ENCODE measurements at regions not wholly inside any gene's neighbourhood (a gene's known extent, or its start where the extent isn't known, plus 50 kb on each side); places are given as distances from the start of the nearest gene placed in this dataset.

GRCh38 chr3:125652349-125652748, 57.1 kb upstream of the OSBPL11 start:
- Histone ChIP-seq H2AFZ (ENCODE audit: low read length) (no peak overlapping the region), H4K91ac (ENCODE audit: low read depth, low read length, poor library complexity) (no peak overlapping the region), H2AK5ac (ENCODE audit: low read depth, low read length) (no peak overlapping the region), H3K79me1 (ENCODE audit: low read depth, low read length) (no peaks in the 10 kb centered on the region), H2BK5ac (ENCODE audit: low read length) (no peak overlapping the region), H3K27me3 (ENCODE audit: control insufficient read depth in 3 of 3, insufficient read depth in 3 of 3, low read depth in 1 of 3, low read length in 3 of 3) (peaks cover 0 to 5% (median 0%) of the 10 kb centered on the region in 3 experiments), H3K4me1 (ENCODE audit: control insufficient read depth in 2 of 2, insufficient read depth in 1 of 2, low read depth in 1 of 2, low read length in 2 of 2) (peaks cover 0 to 5% of the 10 kb centered on the region in 2 donors), H3K4me2 (ENCODE audit: insufficient read depth, low read length, poor library complexity, severe bottlenecking) (no peak overlapping the region), H3K23ac (ENCODE audit: low read depth, low read length, poor library complexity) (no peak overlapping the region), H3K14ac (ENCODE audit: low read length) (no peak overlapping the region), H3K4me3 (ENCODE audit: low read length in 2 of 2) (no peak overlapping the region), H2BK120ac (ENCODE audit: low read depth, low read length) (no peak overlapping the region), H3K9ac (ENCODE audit: low read depth, low read length, poor library complexity) (no peak overlapping the region), H4K8ac (ENCODE audit: low read depth, low read length) (peak overlapping the region; percentile 43), H3K9me3 (replicated peaks in 1 of 2; ENCODE audit: control insufficient read depth in 2 of 2, insufficient read depth in 1 of 2, low read depth in 1 of 2, low read length in 2 of 2) (no peaks in the 10 kb centered on the region), H3K27ac (replicated peaks; ENCODE audit: low read length) (no peak overlapping the region), H3K36me3 (replicated peaks in 1 of 2; ENCODE audit: control insufficient read depth in 2 of 2, insufficient read depth in 2 of 2, low read length in 2 of 2) (no peaks in the 10 kb centered on the region), H2BK15ac (ENCODE audit: low read length) (no peak overlapping the region), H2BK12ac (ENCODE audit: low read length) (no peak overlapping the region), H3K18ac (ENCODE audit: low read length) (no peak overlapping the region), H3K4ac (ENCODE audit: low read length) (no peak overlapping the region)
- DNase-seq (ENCODE audit: low spot score) = no peak
- WGBS, 2 donors (ENCODE audit: extremely low coverage in 2 of 2, insufficient read length in 2 of 2, insufficient replicate concordance in 1 of 2) = no CpG with 5 or more reads among the region's 4 CpGs

- no CpG with 5 or more reads among the region's 1 CpG for WGBS, 2 donors (ENCODE audit: extremely low coverage in 2 of 2, insufficient read length in 2 of 2, insufficient replicate concordance in 1 of 2)
- Histone ChIP-seq H3K4me3 (ENCODE audit: low read length in 2 of 2) (no peak overlapping the region), H2BK5ac (ENCODE audit: low read length) (no peak overlapping the region), H3K27me3 (ENCODE audit: control insufficient read depth in 3 of 3, insufficient read depth in 3 of 3, low read depth in 1 of 3, low read length in 3 of 3) (peaks cover 0 to 11% (median 0%) of the 10 kb centered on the region in 3 experiments), H3K14ac (ENCODE audit: low read length) (no peak overlapping the region), H2BK120ac (ENCODE audit: low read depth, low read length) (no peak overlapping the region), H2AFZ (ENCODE audit: low read length) (no peak overlapping the region), H3K27ac (replicated peaks; ENCODE audit: low read length) (no peak overlapping the region), H3K4me1 (ENCODE audit: control insufficient read depth in 2 of 2, insufficient read depth in 1 of 2, low read depth in 1 of 2, low read length in 2 of 2) (peaks cover 0 to 5% of the 10 kb centered on the region in 2 donors), H4K91ac (ENCODE audit: low read depth, low read length, poor library complexity) (no peak overlapping the region), H3K36me3 (replicated peaks in 1 of 2; ENCODE audit: control insufficient read depth in 2 of 2, insufficient read depth in 2 of 2, low read length in 2 of 2) (no peaks in the 10 kb centered on the region), H3K4ac (ENCODE audit: low read length) (no peak overlapping the region), H2AK5ac (ENCODE audit: low read depth, low read length) (no peak overlapping the region), H3K4me2 (ENCODE audit: insufficient read depth, low read length, poor library complexity, severe bottlenecking) (no peak overlapping the region), H2BK15ac (ENCODE audit: low read length) (no peak overlapping the region), H3K79me1 (ENCODE audit: low read depth, low read length) (no peaks in the 10 kb centered on the region), H4K8ac (ENCODE audit: low read depth, low read length) (no peak overlapping the region), H3K9me3 (replicated peaks in 1 of 2; ENCODE audit: control insufficient read depth in 2 of 2, insufficient read depth in 1 of 2, low read depth in 1 of 2, low read length in 2 of 2) (no peaks in the 10 kb centered on the region), H3K23ac (ENCODE audit: low read depth, low read length, poor library complexity) (no peak overlapping the region), H2BK12ac (ENCODE audit: low read length) (no peak overlapping the region), H3K18ac (ENCODE audit: low read length) (no peak overlapping the region), H3K9ac (ENCODE audit: low read depth, low read length, poor library complexity) (no peak overlapping the region)
- no peak for DNase-seq (ENCODE audit: low spot score)
These were observed 59.2 kb upstream of the OSBPL11 start for GRCh38 chr3:125654526-125654925.

- Histone ChIP-seq H2AFZ (ENCODE audit: low read length) (no peak overlapping the region), H3K4me2 (ENCODE audit: insufficient read depth, low read length, poor library complexity, severe bottlenecking) (no peak overlapping the region), H2AK5ac (ENCODE audit: low read depth, low read length) (no peak overlapping the region), H3K27ac (replicated peaks; ENCODE audit: low read length) (no peak overlapping the region), H2BK5ac (ENCODE audit: low read length) (no peak overlapping the region), H2BK120ac (ENCODE audit: low read depth, low read length) (no peak overlapping the region), H3K36me3 (replicated peaks in 1 of 2; ENCODE audit: control insufficient read depth in 2 of 2, insufficient read depth in 2 of 2, low read length in 2 of 2) (no peaks in the 10 kb centered on the region), H3K9ac (ENCODE audit: low read depth, low read length, poor library complexity) (no peak overlapping the region), H3K14ac (ENCODE audit: low read length) (no peak overlapping the region), H3K4me1 (ENCODE audit: control insufficient read depth in 2 of 2, insufficient read depth in 1 of 2, low read depth in 1 of 2, low read length in 2 of 2) (no peaks in the 10 kb centered on the region), H3K79me1 (ENCODE audit: low read depth, low read length) (no peaks in the 10 kb centered on the region), H3K23ac (ENCODE audit: low read depth, low read length, poor library complexity) (no peak overlapping the region), H2BK12ac (ENCODE audit: low read length) (no peak overlapping the region), H3K4me3 (ENCODE audit: low read length in 2 of 2) (no peak overlapping the region), H4K91ac (ENCODE audit: low read depth, low read length, poor library complexity) (no peak overlapping the region), H3K9me3 (replicated peaks in 1 of 2; ENCODE audit: control insufficient read depth in 2 of 2, insufficient read depth in 1 of 2, low read depth in 1 of 2, low read length in 2 of 2) (no peaks in the 10 kb centered on the region), H3K18ac (ENCODE audit: low read length) (no peak overlapping the region), H2BK15ac (ENCODE audit: low read length) (no peak overlapping the region), H4K8ac (ENCODE audit: low read depth, low read length) (no peak overlapping the region), H3K27me3 (ENCODE audit: control insufficient read depth in 3 of 3, insufficient read depth in 3 of 3, low read depth in 1 of 3, low read length in 3 of 3) (peaks cover 0 to 10% (median 0%) of the 10 kb centered on the region in 3 experiments), H3K4ac (ENCODE audit: low read length) (no peak overlapping the region)
- no CpG with 5 or more reads among the region's 2 CpGs for WGBS, 2 donors (ENCODE audit: extremely low coverage in 2 of 2, insufficient read length in 2 of 2, insufficient replicate concordance in 1 of 2)
- DNase-seq (ENCODE audit: low spot score) = no peak
These were observed 67.4 kb upstream of the OSBPL11 start for GRCh38 chr3:125662675-125663074.

GRCh38 chr3:125670352-125670751, 75.1 kb upstream of the OSBPL11 start:
- no peak overlapping the region for H3K4me3 ChIP-seq (ENCODE audit: low read length in 2 of 2)

More at GRCh38 chr3:125670352-125670751, 75.1 kb upstream of the OSBPL11 start:
- no peaks in the 10 kb centered on the region for H3K27me3 ChIP-seq (ENCODE audit: control insufficient read depth in 3 of 3, insufficient read depth in 3 of 3, low read depth in 1 of 3, low read length in 3 of 3)
- no peaks in the 10 kb centered on the region for H3K4me1 ChIP-seq (ENCODE audit: control insufficient read depth in 2 of 2, insufficient read depth in 1 of 2, low read depth in 1 of 2, low read length in 2 of 2)
- no peak overlapping the region for H3K9ac ChIP-seq (ENCODE audit: low read depth, low read length, poor library complexity)
- H3K23ac ChIP-seq (ENCODE audit: low read depth, low read length, poor library complexity) = no peak overlapping the region
- DNase-seq (ENCODE audit: low spot score) = no peak
- H3K4me2 ChIP-seq (ENCODE audit: insufficient read depth, low read length, poor library complexity, severe bottlenecking) = no peak overlapping the region
- H4K8ac ChIP-seq (ENCODE audit: low read depth, low read length) = no peak overlapping the region
- no peak overlapping the region for H3K18ac ChIP-seq (ENCODE audit: low read length)
- no peak overlapping the region for H2BK15ac ChIP-seq (ENCODE audit: low read length)
- H3K4ac ChIP-seq (ENCODE audit: low read length) = no peak overlapping the region
- H4K91ac ChIP-seq (ENCODE audit: low read depth, low read length, poor library complexity) = no peak overlapping the region
- H2BK5ac ChIP-seq (ENCODE audit: low read length) = no peak overlapping the region
- H3K79me1 ChIP-seq (ENCODE audit: low read depth, low read length) = no peaks in the 10 kb centered on the region
- H2AK5ac ChIP-seq (ENCODE audit: low read depth, low read length) = no peak overlapping the region
- H2AFZ ChIP-seq (ENCODE audit: low read length) = no peak overlapping the region
- H3K27ac ChIP-seq (replicated peaks; ENCODE audit: low read length) = no peak overlapping the region
- H2BK12ac ChIP-seq (ENCODE audit: low read length) = no peak overlapping the region
- H2BK120ac ChIP-seq (ENCODE audit: low read depth, low read length) = no peak overlapping the region
- no peaks in the 10 kb centered on the region for H3K36me3 ChIP-seq (replicated peaks in 1 of 2; ENCODE audit: control insufficient read depth in 2 of 2, insufficient read depth in 2 of 2, low read length in 2 of 2)
- whole genome bisulfite sequencing, 2 donors (ENCODE audit: extremely low coverage in 2 of 2, insufficient read length in 2 of 2, insufficient replicate concordance in 1 of 2) = no CpG with 5 or more reads among the region's 1 CpG
- no peaks in the 10 kb centered on the region for H3K9me3 ChIP-seq (replicated peaks in 1 of 2; ENCODE audit: control insufficient read depth in 2 of 2, insufficient read depth in 1 of 2, low read depth in 1 of 2, low read length in 2 of 2)
- no peak overlapping the region for H3K14ac ChIP-seq (ENCODE audit: low read length)

All from neuronal stem cell (in vitro differentiated cells).